HEK293 (cell line): ENCODE measurements at regions not wholly inside any gene's neighbourhood (a gene's known extent, or its start where the extent isn't known, plus 50 kb on each side); places are given as distances from the start of the nearest gene placed in this dataset.
"Not testable (repeated sequence)": the region's sequence is repeated elsewhere in the genome, so short reads cannot be mapped to it uniquely, and the experiment has no call there.

Experiments
- CTCF ChIA-PET: fragments of 350-600 bp; formaldehyde crosslinking; extraction: SDS; loops from one replicate; lab custom pipeline; 2021; ENCODE audit warnings: antibody characterized with exemption; lab: Yijun Ruan, JAX
- POLR2A ChIA-PET: fragments of 300-600 bp; formaldehyde crosslinking; extraction: SDS; loops from one replicate; lab custom pipeline; 2020; ENCODE audit warnings: antibody characterized with exemption, inconsistent platforms; lab: Yijun Ruan, JAX
- H3K27ac ChIP-seq: fragments of 200-500 bp; sonication (Bioruptor generic); 2 replicates; pipeline ENCODE4 v1.5.1; 2014; ENCODE audit warnings: low read depth, low read length, control low read depth, inconsistent platforms; ENCODE audit errors: extremely low read depth
- H3K36me3 ChIP-seq, 2 experiments: fragments of 200-500 bp in 1 of 2; sonication (Bioruptor generic) in 1 of 2; 1 replicate in 1 of 2; 2 replicates in 1 of 2; pipeline ENCODE4 v1.5.1; 2014 to 2017; ENCODE audit warnings: inconsistent platforms in 2 of 2, low read length in 2 of 2; ENCODE audit not compliant: control insufficient read depth in 2 of 2, insufficient read depth in 1 of 2
- H3K4me1 ChIP-seq: fragments of 200-500 bp; sonication (Bioruptor generic); 2 replicates; pipeline ENCODE4 v1.5.1; 2014; ENCODE audit warnings: mild to moderate bottlenecking, low read length, inconsistent platforms; ENCODE audit not compliant: control insufficient read depth, insufficient read depth
- H3K4me3 ChIP-seq: 2 replicates; pipeline ENCODE4 v1.5.1; 2011; ENCODE audit warnings: low read depth, mild to moderate bottlenecking, control low read depth, low read length, moderate library complexity
- H3K9me3 ChIP-seq: fragments of 200-500 bp; sonication (Bioruptor generic); 2 replicates; pipeline ENCODE4 v1.5.1; 2014; ENCODE audit warnings: low read depth, low read length, inconsistent platforms; ENCODE audit not compliant: control insufficient read depth, insufficient read depth
- GLIS1 ChIP-seq: fragments of 450-650 bp; formaldehyde crosslinking; IDR thresholded peaks from 2 replicates; pipeline ENCODE4 v1.5.1; 2016; ENCODE audit warnings: missing biosample characterization, missing genetic modification characterization
- KLF17 ChIP-seq: fragments of 450-650 bp; formaldehyde crosslinking; IDR thresholded peaks from 2 replicates; pipeline ENCODE4 v1.5.1; 2016; ENCODE audit warnings: missing biosample characterization, missing genetic modification characterization
- REPIN1 ChIP-seq: fragments of 450-650 bp; formaldehyde crosslinking; IDR thresholded peaks from 2 replicates; pipeline ENCODE4 v1.5.1; 2017; ENCODE audit warnings: missing biosample characterization, missing genetic modification characterization, low read depth
- WT1 ChIP-seq: fragments of 450-650 bp; formaldehyde crosslinking; IDR thresholded peaks from 2 replicates; pipeline ENCODE4 v1.5.1; 2016; ENCODE audit warnings: missing biosample characterization, missing genetic modification characterization
- ZBTB44 ChIP-seq: fragments of 450-650 bp; IDR thresholded peaks from 2 replicates; pipeline ENCODE4 v1.5.1; 2018; ENCODE audit warnings: missing biosample characterization, mild to moderate bottlenecking, missing genetic modification characterization
- ZFP37 ChIP-seq: fragments of 450-650 bp; formaldehyde crosslinking; IDR thresholded peaks from 2 replicates; pipeline ENCODE4 v1.5.1; 2016; ENCODE audit warnings: missing biosample characterization, missing genetic modification characterization
- ZNF2 ChIP-seq: fragments of 450-650 bp; formaldehyde crosslinking; IDR thresholded peaks from 2 replicates; pipeline ENCODE4 v1.5.1; 2016; ENCODE audit warnings: missing biosample characterization, missing genetic modification characterization
- ZNF24 ChIP-seq: fragments of 450-650 bp; formaldehyde crosslinking; IDR thresholded peaks from 2 replicates; pipeline ENCODE4 v1.5.1; 2016; ENCODE audit warnings: missing biosample characterization, missing genetic modification characterization
- ZNF354C ChIP-seq: fragments of 450-650 bp; formaldehyde crosslinking; IDR thresholded peaks from 2 replicates; pipeline ENCODE4 v1.5.1; 2016; ENCODE audit warnings: missing biosample characterization, missing genetic modification characterization, low read depth, borderline replicate concordance
- ZNF433 ChIP-seq: fragments of 450-650 bp; formaldehyde crosslinking; IDR thresholded peaks from 2 replicates; pipeline ENCODE4 v1.5.1; 2016; ENCODE audit warnings: missing biosample characterization, missing genetic modification characterization, low read depth
- ZNF555 ChIP-seq: fragments of 450-650 bp; formaldehyde crosslinking; conservative IDR thresholded peaks from 2 replicates; pipeline ENCODE4 v1.5.1; 2017; ENCODE audit warnings: missing biosample characterization, mild to moderate bottlenecking, missing genetic modification characterization, inconsistent platforms
- ZNF600 ChIP-seq: fragments of 450-650 bp; formaldehyde crosslinking; IDR thresholded peaks from 2 replicates; pipeline ENCODE4 v1.5.1; 2016; ENCODE audit warnings: missing biosample characterization, missing genetic modification characterization
- ZNF610 ChIP-seq: fragments of 450-650 bp; formaldehyde crosslinking; IDR thresholded peaks from 2 replicates; pipeline ENCODE4 v1.5.1; 2016; ENCODE audit warnings: missing biosample characterization, missing genetic modification characterization, borderline replicate concordance
- ZNF629 ChIP-seq: fragments of 450-650 bp; formaldehyde crosslinking; IDR thresholded peaks from 2 replicates; pipeline ENCODE4 v1.5.1; 2017; ENCODE audit warnings: missing biosample characterization, missing genetic modification characterization
- ZNF645 ChIP-seq: fragments of 450-650 bp; formaldehyde crosslinking; IDR thresholded peaks from 2 replicates; pipeline ENCODE4; 2016; ENCODE audit warnings: missing biosample characterization, missing genetic modification characterization
- ZNF660 ChIP-seq: fragments of 450-650 bp; IDR thresholded peaks from 2 replicates; pipeline ENCODE4 v1.5.1; 2018; ENCODE audit warnings: missing biosample characterization, mild to moderate bottlenecking, missing genetic modification characterization

- peak; percentile 91 for TF ChIP-seq ZBTB44 (tag by site-specific recombination)
- TF ChIP-seq ZNF660 (tag by site-specific recombination): 0 out of 2 replicates have a peak, but pooled peaks have one; percentile 23
Observed at GRCh38 chrX:155745792-155746191, 133.0 kb upstream of the TMLHE start (continued).

GRCh38 chrX:155744534-155744933 is 131.8 kb upstream of the TMLHE start:
- Histone ChIP-seq H3K27ac (no peak overlapping the region), H3K4me1 (peaks cover 3% of the 10 kb centered on the region; the same call in 1 of the 2 replicates), H3K4me3 (no peak overlapping the region), H3K36me3 (no peaks in the 10 kb centered on the region), H3K9me3 (no peaks in the 10 kb centered on the region)
- POLR2A ChIA-PET: no interaction called here
- CTCF ChIA-PET: no interaction called here
- TF ChIP-seq ZNF24 (tag by site-specific recombination): no peak
- no peak for TF ChIP-seq ZNF2 (tag by site-specific recombination)
- no peak for TF ChIP-seq ZNF610 (tag by site-specific recombination)
- TF ChIP-seq ZNF629: no peak
- TF ChIP-seq WT1: no peak
- TF ChIP-seq ZNF555: no peak
- TF ChIP-seq KLF17: no peak
- TF ChIP-seq ZNF600: no peak
- no peak for TF ChIP-seq ZNF433 (tag by site-specific recombination)
- no peak for TF ChIP-seq REPIN1 (tag by site-specific recombination)
- no peak for TF ChIP-seq ZNF354C (tag by site-specific recombination)
- TF ChIP-seq ZNF645 (tag by site-specific recombination): no peak

- CTCF ChIA-PET, POLR2A ChIA-PET, H3K36me3 ChIP-seq, H3K4me3 ChIP-seq, H3K9me3 ChIP-seq, H3K4me1 ChIP-seq, H3K27ac ChIP-seq: not testable (repeated sequence)
Observed at GRCh38 chrX:155728335-155728734, 115.6 kb upstream of the TMLHE start.

- no peak overlapping the region for H3K27ac ChIP-seq
- TF ChIP-seq ZFP37 (tag by site-specific recombination) (no peak), GLIS1 (tag by site-specific recombination) (peak; percentile 48; the same call in 1 of the 2 replicates)
- H3K36me3 ChIP-seq: no peaks in the 10 kb centered on the region
- POLR2A ChIA-PET: no interaction called here
- no peaks in the 10 kb centered on the region for H3K9me3 ChIP-seq
- no peaks in the 10 kb centered on the region for H3K4me1 ChIP-seq
- CTCF ChIA-PET: no interaction called here
- H3K4me3 ChIP-seq: no peak overlapping the region
Observed at GRCh38 chrX:155718972-155719586, 106.3 kb upstream of the TMLHE start.
